ENCODE measurements at regions not wholly inside any gene's neighbourhood (a gene's known extent, or its start where the extent isn't known, plus 50 kb on each side); places are given as distances from the start of the nearest gene placed in this dataset.

- no peak for TF ChIP-seq CTCF (IDR thresholded peaks at IDR 0.05; ENCODE audit: control extremely low read depth in 1 of 3, insufficient read depth in 1 of 3, low read depth in 1 of 3, low read length in 3 of 3)
- no peak for TF ChIP-seq POLR2A (IDR thresholded peaks at IDR 0.05; ENCODE audit: control extremely low read depth in 1 of 2, low read depth in 2 of 2, low read length in 2 of 2)
- no peak for TF ChIP-seq RXRA (IDR thresholded peaks at IDR 0.05; ENCODE audit: insufficient read depth, low read depth, low read length)
- TF ChIP-seq EZH2 (IDR thresholded peaks at IDR 0.05; ENCODE audit: low read depth, low read length, severe bottlenecking) = no peak
- TF ChIP-seq GABPA (IDR thresholded peaks at IDR 0.05; ENCODE audit: borderline replicate concordance, insufficient read depth, low read length) = no peak
- TF ChIP-seq, protein P1, sequence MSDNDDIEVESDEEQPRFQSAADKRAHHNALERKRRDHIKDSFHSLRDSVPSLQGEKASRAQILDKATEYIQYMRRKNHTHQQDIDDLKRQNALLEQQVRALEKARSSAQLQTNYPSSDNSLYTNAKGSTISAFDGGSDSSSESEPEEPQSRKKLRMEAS (IDR thresholded peaks at IDR 0.05) = no peak
- no peak for TF ChIP-seq NRF1 (IDR thresholded peaks at IDR 0.05; ENCODE audit: low read depth, low read length)
- TF ChIP-seq BRCA1 (IDR thresholded peaks at IDR 0.05; ENCODE audit: low read depth, low read length) = no peak
- TF ChIP-seq SRF (IDR thresholded peaks at IDR 0.05; ENCODE audit: low read depth, low read length) = no peak
- TF ChIP-seq, protein P2, sequence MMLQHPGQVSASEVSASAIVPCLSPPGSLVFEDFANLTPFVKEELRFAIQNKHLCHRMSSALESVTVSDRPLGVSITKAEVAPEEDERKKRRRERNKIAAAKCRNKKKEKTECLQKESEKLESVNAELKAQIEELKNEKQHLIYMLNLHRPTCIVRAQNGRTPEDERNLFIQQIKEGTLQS (IDR thresholded peaks at IDR 0.05; ENCODE audit: insufficient read depth, low read depth, low read length) = no peak
- TF ChIP-seq TAF1 (IDR thresholded peaks at IDR 0.05; ENCODE audit: low read depth, low read length) = no peak
- TF ChIP-seq POU5F1 (IDR thresholded peaks at IDR 0.05; ENCODE audit: low read depth, low read length) = no peak
Observed at GRCh38 chr17:54307351-54307750, 484.6 kb downstream of the KIF2B start.
